ENCODE measurements at regions not wholly inside any gene's neighbourhood (a gene's known extent, or its start where the extent isn't known, plus 50 kb on each side); places are given as distances from the start of the nearest gene placed in this dataset.
A peak's percentile ranks its signal among the peaks of the same experiment; 100 is the strongest.

GRCh38 chr4:38317041-38317674 lies 346.8 kb upstream of the KLF3 start:
- peaks cover 2% of the 10 kb centered on the region; the same call in 1 of the 2 replicates for H3K9me3 ChIP-seq (ENCODE audit: insufficient read depth, low read length)
- no peak overlapping the region for H3K9ac ChIP-seq (ENCODE audit: low read length)
- H3K4me2 ChIP-seq (ENCODE audit: low read length), result no peak overlapping the region
- H2AFZ ChIP-seq (ENCODE audit: low read depth, low read length), result no peak overlapping the region
- peaks cover 28% of the 10 kb centered on the region for H3K4me1 ChIP-seq (ENCODE audit: low read length)
- H4K20me1 ChIP-seq (ENCODE audit: insufficient read depth, low read length), result no peaks in the 10 kb centered on the region
- no peaks in the 10 kb centered on the region for H3K79me2 ChIP-seq (ENCODE audit: low read length)
- peaks cover 2% of the 10 kb centered on the region for H3K36me3 ChIP-seq (replicated peaks; ENCODE audit: low read depth, low read length)
- TF ChIP-seq EZH2phosphoT487 (IDR thresholded peaks at IDR 0.05; ENCODE audit: low read depth), result no peak
- TF ChIP-seq CTCF (IDR thresholded peaks at IDR 0.05; ENCODE audit: low read depth, low read length), result no peak
- H3K27me3 ChIP-seq (ENCODE audit: low read depth, low read length), result peaks cover 60% of the 10 kb centered on the region
- no peak overlapping the region for H3K4me3 ChIP-seq (ENCODE audit: low read length)
- no peak overlapping the region for H3K27ac ChIP-seq (ENCODE audit: low read length)

- H2AFZ ChIP-seq (ENCODE audit: low read depth, low read length), result peak overlapping the region; percentile 93
- peak overlapping the region; percentile 90 for H3K4me2 ChIP-seq (ENCODE audit: low read length)
- H3K9ac ChIP-seq (ENCODE audit: low read length), result peak overlapping the region; percentile 59
- peaks cover 45% of the 10 kb centered on the region for H3K27me3 ChIP-seq (ENCODE audit: low read depth, low read length)
- H3K9me3 ChIP-seq (ENCODE audit: insufficient read depth, low read length), result no peaks in the 10 kb centered on the region
- H3K4me3 ChIP-seq (ENCODE audit: low read length), result peak overlapping the region; percentile 79
- peak overlapping the region; percentile 17 for H3K27ac ChIP-seq (ENCODE audit: low read length)
- H4K20me1 ChIP-seq (ENCODE audit: insufficient read depth, low read length), result no peaks in the 10 kb centered on the region
- H3K36me3 ChIP-seq (replicated peaks; ENCODE audit: low read depth, low read length), result no peaks in the 10 kb centered on the region
- TF ChIP-seq CTCF (IDR thresholded peaks at IDR 0.05; ENCODE audit: low read depth, low read length) (peak; percentile 11; the same call in 1 of the 2 replicates), EZH2phosphoT487 (IDR thresholded peaks at IDR 0.05; ENCODE audit: low read depth) (no peak)
- peaks cover 22% of the 10 kb centered on the region for H3K4me1 ChIP-seq (ENCODE audit: low read length)
- H3K79me2 ChIP-seq (ENCODE audit: low read length), result no peaks in the 10 kb centered on the region
Measured at GRCh38 chr4:38318737-38319455, 345.1 kb upstream of the KLF3 start.

- Histone ChIP-seq H2AFZ (ENCODE audit: low read depth, low read length) (peak overlapping the region; percentile 93), H3K36me3 (replicated peaks; ENCODE audit: low read depth, low read length) (no peaks in the 10 kb centered on the region)
Measured at GRCh38 chr4:38319456-38320342, 344.3 kb upstream of the KLF3 start.

More at GRCh38 chr4:38319456-38320342, 344.3 kb upstream of the KLF3 start:
- Histone ChIP-seq H3K27me3 (ENCODE audit: low read depth, low read length) (peaks cover 37% of the 10 kb centered on the region), H3K4me3 (ENCODE audit: low read length) (peak overlapping the region; percentile 79), H3K79me2 (ENCODE audit: low read length) (no peaks in the 10 kb centered on the region), H3K9ac (ENCODE audit: low read length) (peak overlapping the region; percentile 59), H3K4me2 (ENCODE audit: low read length) (peak overlapping the region; percentile 90), H3K9me3 (ENCODE audit: insufficient read depth, low read length) (no peaks in the 10 kb centered on the region), H3K4me1 (ENCODE audit: low read length) (peaks cover 22% of the 10 kb centered on the region), H4K20me1 (ENCODE audit: insufficient read depth, low read length) (no peaks in the 10 kb centered on the region), H3K27ac (ENCODE audit: low read length) (peak overlapping the region; percentile 17)
- TF ChIP-seq EZH2phosphoT487 (IDR thresholded peaks at IDR 0.05; ENCODE audit: low read depth) (no peak), CTCF (IDR thresholded peaks at IDR 0.05; ENCODE audit: low read depth, low read length) (peak; percentile 90)
